ENCODE measurements at regions not wholly inside any gene's neighbourhood (a gene's known extent, or its start where the extent isn't known, plus 50 kb on each side); places are given as distances from the start of the nearest gene placed in this dataset.

GRCh38 chr1:83781667-83782066 lies 217.3 kb downstream of the TTLL7 start:
- no CpG with 5 or more reads among the region's 2 CpGs for WGBS (ENCODE audit: extremely low coverage, insufficient coverage, insufficient read length)
- Histone ChIP-seq H2BK12ac (ENCODE audit: low read length) (no peak overlapping the region), H3K4me1 (ENCODE audit: control insufficient read depth in 1 of 2, insufficient read depth in 2 of 2, low read length in 2 of 2) (no peaks in the 10 kb centered on the region), H3K4me3 (ENCODE audit: low read depth, low read length) (no peak overlapping the region), H2BK5ac (ENCODE audit: low read depth, low read length, poor library complexity) (no peak overlapping the region), H3K23ac (ENCODE audit: low read length) (no peak overlapping the region), H4K91ac (ENCODE audit: low read depth, low read length) (no peak overlapping the region), H3K79me1 (ENCODE audit: low read length) (no peaks in the 10 kb centered on the region), H3K4me2 (ENCODE audit: low read length) (no peak overlapping the region), H3K4ac (ENCODE audit: low read depth, low read length) (no peak overlapping the region), H3K9ac (ENCODE audit: low read length) (no peak overlapping the region), H2BK120ac (ENCODE audit: insufficient read depth, low read length, poor library complexity) (no peak overlapping the region), H4K8ac (ENCODE audit: low read depth, low read length) (no peak overlapping the region), H3K9me3 (ENCODE audit: insufficient read depth, low read depth, low read length) (no peaks in the 10 kb centered on the region), H3K36me3 (ENCODE audit: control insufficient read depth in 1 of 2, insufficient read depth in 2 of 2, low read length in 2 of 2) (no peaks in the 10 kb centered on the region), H3K27me3 (ENCODE audit: insufficient read depth, low read length) (no peaks in the 10 kb centered on the region), H2AK5ac (ENCODE audit: low read length) (no peak overlapping the region), H2AFZ (ENCODE audit: insufficient read depth, low read length, poor library complexity) (no peak overlapping the region), H3K18ac (ENCODE audit: low read length) (no peak overlapping the region), H3K14ac (ENCODE audit: low read length) (no peak overlapping the region), H4K12ac (ENCODE audit: low read depth, low read length) (no peak overlapping the region), H3K27ac (ENCODE audit: low read depth, low read length) (no peak overlapping the region), H3K79me2 (ENCODE audit: control insufficient read depth, insufficient read depth, low read length, poor library complexity) (no peaks in the 10 kb centered on the region)
- DNase-seq: no peak

GRCh38 chr1:83779565-83779964 lies 219.4 kb downstream of the TTLL7 start:
- Histone ChIP-seq H3K79me2 (ENCODE audit: control insufficient read depth, insufficient read depth, low read length, poor library complexity) (no peaks in the 10 kb centered on the region), H3K4me2 (ENCODE audit: low read length) (no peak overlapping the region), H4K12ac (ENCODE audit: low read depth, low read length) (no peak overlapping the region), H3K79me1 (ENCODE audit: low read length) (no peaks in the 10 kb centered on the region), H2AK5ac (ENCODE audit: low read length) (no peak overlapping the region), H3K14ac (ENCODE audit: low read length) (no peak overlapping the region), H3K9ac (ENCODE audit: low read length) (no peak overlapping the region), H3K18ac (ENCODE audit: low read length) (no peak overlapping the region), H3K4me1 (ENCODE audit: control insufficient read depth in 1 of 2, insufficient read depth in 2 of 2, low read length in 2 of 2) (no peaks in the 10 kb centered on the region), H2BK5ac (ENCODE audit: low read depth, low read length, poor library complexity) (no peak overlapping the region), H3K4me3 (ENCODE audit: low read depth, low read length) (no peak overlapping the region), H3K23ac (ENCODE audit: low read length) (no peak overlapping the region), H3K4ac (ENCODE audit: low read depth, low read length) (no peak overlapping the region), H2AFZ (ENCODE audit: insufficient read depth, low read length, poor library complexity) (no peak overlapping the region), H3K9me3 (ENCODE audit: insufficient read depth, low read depth, low read length) (no peaks in the 10 kb centered on the region), H3K36me3 (ENCODE audit: control insufficient read depth in 1 of 2, insufficient read depth in 2 of 2, low read length in 2 of 2) (no peaks in the 10 kb centered on the region), H2BK120ac (ENCODE audit: insufficient read depth, low read length, poor library complexity) (no peak overlapping the region), H4K91ac (ENCODE audit: low read depth, low read length) (no peak overlapping the region), H3K27ac (ENCODE audit: low read depth, low read length) (no peak overlapping the region), H2BK12ac (ENCODE audit: low read length) (no peak overlapping the region), H3K27me3 (ENCODE audit: insufficient read depth, low read length) (no peaks in the 10 kb centered on the region), H4K8ac (ENCODE audit: low read depth, low read length) (no peak overlapping the region)
- DNase-seq: no peak

GRCh38 chr1:83777758-83778101 lies 221.2 kb downstream of the TTLL7 start:
- H3K4me1 ChIP-seq (ENCODE audit: control insufficient read depth in 1 of 2, insufficient read depth in 2 of 2, low read length in 2 of 2): no peaks in the 10 kb centered on the region
- H3K79me1 ChIP-seq (ENCODE audit: low read length): no peaks in the 10 kb centered on the region
- H3K23ac ChIP-seq (ENCODE audit: low read length): no peak overlapping the region
- no peak for DNase-seq
- H3K27me3 ChIP-seq (ENCODE audit: insufficient read depth, low read length): no peaks in the 10 kb centered on the region
- no peak overlapping the region for H2BK5ac ChIP-seq (ENCODE audit: low read depth, low read length, poor library complexity)
- no peak overlapping the region for H3K9ac ChIP-seq (ENCODE audit: low read length)
- no peak overlapping the region for H2BK120ac ChIP-seq (ENCODE audit: insufficient read depth, low read length, poor library complexity)
- no peak overlapping the region for H3K4me2 ChIP-seq (ENCODE audit: low read length)
- no peak overlapping the region for H2AFZ ChIP-seq (ENCODE audit: insufficient read depth, low read length, poor library complexity)
- no peak overlapping the region for H2BK12ac ChIP-seq (ENCODE audit: low read length)
- no peak overlapping the region for H3K27ac ChIP-seq (ENCODE audit: low read depth, low read length)
- H3K14ac ChIP-seq (ENCODE audit: low read length): no peak overlapping the region
- no peak overlapping the region for H3K18ac ChIP-seq (ENCODE audit: low read length)
- H3K4ac ChIP-seq (ENCODE audit: low read depth, low read length): no peak overlapping the region
- H4K8ac ChIP-seq (ENCODE audit: low read depth, low read length): no peak overlapping the region
- no peaks in the 10 kb centered on the region for H3K79me2 ChIP-seq (ENCODE audit: control insufficient read depth, insufficient read depth, low read length, poor library complexity)
- no peak overlapping the region for H3K4me3 ChIP-seq (ENCODE audit: low read depth, low read length)
- no peak overlapping the region for H4K91ac ChIP-seq (ENCODE audit: low read depth, low read length)
- WGBS (ENCODE audit: extremely low coverage, insufficient coverage, insufficient read length): no CpG with 5 or more reads among the region's 4 CpGs
- H4K12ac ChIP-seq (ENCODE audit: low read depth, low read length): no peak overlapping the region
- no peak overlapping the region for H2AK5ac ChIP-seq (ENCODE audit: low read length)
- no peaks in the 10 kb centered on the region for H3K36me3 ChIP-seq (ENCODE audit: control insufficient read depth in 1 of 2, insufficient read depth in 2 of 2, low read length in 2 of 2)
- no peaks in the 10 kb centered on the region for H3K9me3 ChIP-seq (ENCODE audit: insufficient read depth, low read depth, low read length)

GRCh38 chr1:83776913-83777757 lies 221.8 kb downstream of the TTLL7 start:
- H3K79me1 ChIP-seq (ENCODE audit: low read length): no peaks in the 10 kb centered on the region
- no peak overlapping the region for H2AK5ac ChIP-seq (ENCODE audit: low read length)
- H3K27ac ChIP-seq (ENCODE audit: low read depth, low read length): no peak overlapping the region
- H2BK12ac ChIP-seq (ENCODE audit: low read length): no peak overlapping the region
- H3K9ac ChIP-seq (ENCODE audit: low read length): no peak overlapping the region
- H3K4me1 ChIP-seq (ENCODE audit: control insufficient read depth in 1 of 2, insufficient read depth in 2 of 2, low read length in 2 of 2): no peaks in the 10 kb centered on the region
- H3K27me3 ChIP-seq (ENCODE audit: insufficient read depth, low read length): no peaks in the 10 kb centered on the region
- DNase-seq: no peak
- no peak overlapping the region for H3K4ac ChIP-seq (ENCODE audit: low read depth, low read length)
- H3K79me2 ChIP-seq (ENCODE audit: control insufficient read depth, insufficient read depth, low read length, poor library complexity): no peaks in the 10 kb centered on the region
- H2BK5ac ChIP-seq (ENCODE audit: low read depth, low read length, poor library complexity): no peak overlapping the region
- no peak overlapping the region for H3K4me3 ChIP-seq (ENCODE audit: low read depth, low read length)
- H3K14ac ChIP-seq (ENCODE audit: low read length): no peak overlapping the region
- no peak overlapping the region for H2AFZ ChIP-seq (ENCODE audit: insufficient read depth, low read length, poor library complexity)
- H4K91ac ChIP-seq (ENCODE audit: low read depth, low read length): no peak overlapping the region
- no peak overlapping the region for H3K18ac ChIP-seq (ENCODE audit: low read length)
- H3K4me2 ChIP-seq (ENCODE audit: low read length): no peak overlapping the region
- H2BK120ac ChIP-seq (ENCODE audit: insufficient read depth, low read length, poor library complexity): no peak overlapping the region
- no peaks in the 10 kb centered on the region for H3K9me3 ChIP-seq (ENCODE audit: insufficient read depth, low read depth, low read length)
- H4K8ac ChIP-seq (ENCODE audit: low read depth, low read length): no peak overlapping the region
- no peak overlapping the region for H4K12ac ChIP-seq (ENCODE audit: low read depth, low read length)
- H3K23ac ChIP-seq (ENCODE audit: low read length): no peak overlapping the region
- no peaks in the 10 kb centered on the region for H3K36me3 ChIP-seq (ENCODE audit: control insufficient read depth in 1 of 2, insufficient read depth in 2 of 2, low read length in 2 of 2)
- WGBS (ENCODE audit: extremely low coverage, insufficient coverage, insufficient read length): no CpG with 5 or more reads among the region's 7 CpGs
